ENCODE measurements at regions not wholly inside any gene's neighbourhood (a gene's known extent, or its start where the extent isn't known, plus 50 kb on each side); places are given as distances from the start of the nearest gene placed in this dataset.
A peak's percentile ranks its signal among the peaks of the same experiment; 100 is the strongest.

DNA sequence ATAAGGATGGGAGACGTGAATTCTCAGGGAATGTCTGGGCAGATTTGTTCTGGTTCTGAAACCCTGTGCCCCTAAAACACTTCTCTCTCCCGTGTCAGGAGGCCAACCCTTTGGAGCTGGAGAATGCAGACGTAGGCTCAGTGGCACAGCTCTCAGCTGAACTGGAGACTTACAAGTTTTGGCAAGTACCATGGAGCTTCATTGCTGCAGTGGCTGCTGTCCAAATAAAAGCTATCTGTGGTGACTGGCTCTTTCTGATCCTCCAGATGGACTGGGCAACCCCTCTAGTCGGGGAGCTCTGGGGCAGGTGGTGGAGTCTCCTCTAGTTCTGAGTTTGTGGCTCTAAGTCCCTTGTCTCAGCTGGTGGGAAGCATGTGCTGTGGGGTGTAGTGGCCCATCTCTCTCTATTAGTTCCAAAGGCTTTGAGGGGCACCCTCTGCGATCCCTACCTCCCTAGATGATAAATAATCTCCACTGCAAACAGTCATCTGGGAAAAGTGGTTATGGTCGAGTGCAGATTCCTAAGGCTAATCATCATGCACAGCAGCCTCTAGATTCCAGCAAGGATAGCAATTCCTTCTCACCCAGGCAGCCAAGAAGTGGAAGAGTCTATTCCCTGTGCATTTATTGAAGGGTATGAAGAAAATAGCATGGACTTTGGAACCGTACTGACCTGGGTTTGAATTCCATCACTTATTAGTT lies 204.2 kb upstream of the KLF4 start:
- DNase-seq: no peak

DNA sequence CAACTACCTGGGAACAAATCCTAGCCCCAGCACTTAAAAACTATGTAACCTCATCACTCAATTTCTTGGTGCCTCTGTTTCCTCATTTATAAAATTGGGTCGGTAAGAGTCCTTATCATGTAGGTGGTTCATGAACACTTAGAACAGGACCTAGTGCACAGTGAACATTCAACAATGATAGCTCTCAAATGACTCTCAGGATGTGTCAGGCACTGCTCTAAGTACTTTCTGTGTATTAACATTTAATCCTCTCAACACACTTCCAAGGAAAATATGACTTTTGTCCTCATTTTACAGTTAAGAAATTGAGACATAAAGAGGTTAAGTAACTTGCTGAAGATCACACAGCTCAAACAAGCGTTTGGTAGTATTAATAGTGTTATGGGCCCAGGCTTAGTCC lies 202.1 kb upstream of the KLF4 start:
- DNase-seq: no peak

DNA sequence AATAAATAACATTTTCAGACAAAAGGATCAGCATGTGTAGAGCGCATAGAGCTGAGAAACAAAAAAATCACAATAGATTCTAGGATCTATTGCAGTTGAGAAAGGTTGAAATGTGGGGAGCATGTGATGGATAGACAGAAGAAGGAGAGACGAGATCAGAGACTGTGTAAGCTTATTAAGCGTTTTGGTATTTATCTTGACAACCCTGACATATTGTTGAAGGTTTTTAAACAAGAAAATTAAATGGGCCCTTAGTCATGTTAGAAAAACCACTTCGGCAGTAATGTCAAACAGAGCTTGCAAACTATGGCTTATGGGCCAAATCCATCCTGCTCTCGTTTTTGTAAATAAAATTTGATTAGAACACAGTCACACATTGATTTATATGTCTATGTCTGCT lies 200.5 kb upstream of the KLF4 start:
- no peak for DNase-seq

DNA sequence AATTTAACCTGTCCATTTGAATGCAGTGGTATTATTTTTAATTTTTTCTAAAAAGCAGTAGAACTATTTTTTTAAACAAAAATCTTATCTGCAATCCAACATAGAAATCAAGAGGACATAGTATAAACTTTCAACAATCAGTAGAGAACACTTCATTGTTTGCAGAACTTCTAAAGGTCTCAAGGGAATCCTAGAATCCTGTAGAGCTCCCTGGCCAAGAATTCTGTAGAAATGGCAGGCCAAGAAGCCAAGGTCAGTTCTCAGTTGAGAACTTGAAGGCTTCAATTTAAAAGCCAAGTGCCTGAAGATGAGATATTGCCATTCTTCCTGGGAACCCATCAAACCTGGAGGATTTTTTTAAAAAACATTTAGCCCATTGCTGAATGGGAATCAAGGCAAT lies 199.2 kb upstream of the KLF4 start:
- DNase-seq: no peak

DNA sequence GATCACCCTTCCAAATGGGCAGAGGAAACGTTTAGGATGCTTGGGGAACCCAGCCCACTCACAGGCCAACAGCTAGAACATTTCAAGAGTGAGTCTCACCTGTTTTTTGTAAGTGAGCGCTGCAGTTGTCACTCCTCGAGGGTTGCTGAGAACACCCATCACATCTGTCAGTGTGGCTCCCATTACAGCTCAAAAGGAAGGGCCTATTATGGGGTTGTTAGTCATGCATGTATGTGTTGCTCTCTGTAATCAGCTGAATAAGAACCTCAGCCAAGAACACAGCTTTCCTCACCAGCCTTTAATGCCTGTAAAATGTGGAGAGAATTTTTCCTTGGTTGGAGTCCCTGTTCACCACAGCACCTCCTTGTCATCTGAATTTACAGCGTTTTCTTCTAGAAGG lies 196.3 kb upstream of the KLF4 start:
- DNase-seq: no peak

DNA sequence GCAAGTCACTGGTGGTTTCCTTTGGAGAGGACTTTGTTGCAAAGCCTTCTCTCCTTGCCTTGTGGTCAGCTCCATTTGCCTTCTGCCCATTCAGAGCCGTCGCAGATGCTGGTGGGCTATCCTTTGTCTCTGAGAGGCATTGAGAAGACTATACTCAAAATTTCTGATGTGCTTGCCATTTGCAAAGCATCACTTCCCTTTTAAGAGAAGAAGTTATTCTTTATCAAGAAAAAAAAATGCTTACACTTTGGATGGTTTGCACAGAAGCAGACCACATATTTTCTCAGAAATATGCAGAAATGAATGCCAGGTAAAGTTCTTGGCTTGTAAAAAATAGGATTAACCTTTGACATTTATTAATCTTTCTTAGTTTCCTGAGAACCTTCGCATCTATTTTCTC lies 195.8 kb upstream of the KLF4 start:
- no peak for DNase-seq

- DNase-seq: no peak
Measured at GRCh38 chr9:107684224-107684623, 194.7 kb upstream of the KLF4 start.

GRCh38 chr9:107683566-107683965 lies 194.0 kb upstream of the KLF4 start:
- DNase-seq: peak; percentile 3

- DNase-seq: no peak
Measured at GRCh38 chr9:107681988-107682387, 192.4 kb upstream of the KLF4 start.

- no peak for DNase-seq
Measured at GRCh38 chr9:107675351-107676259, 186.0 kb upstream of the KLF4 start.

GRCh38 chr9:107674721-107675277 lies 185.2 kb upstream of the KLF4 start:
- peak; percentile 39 for DNase-seq

DNA sequence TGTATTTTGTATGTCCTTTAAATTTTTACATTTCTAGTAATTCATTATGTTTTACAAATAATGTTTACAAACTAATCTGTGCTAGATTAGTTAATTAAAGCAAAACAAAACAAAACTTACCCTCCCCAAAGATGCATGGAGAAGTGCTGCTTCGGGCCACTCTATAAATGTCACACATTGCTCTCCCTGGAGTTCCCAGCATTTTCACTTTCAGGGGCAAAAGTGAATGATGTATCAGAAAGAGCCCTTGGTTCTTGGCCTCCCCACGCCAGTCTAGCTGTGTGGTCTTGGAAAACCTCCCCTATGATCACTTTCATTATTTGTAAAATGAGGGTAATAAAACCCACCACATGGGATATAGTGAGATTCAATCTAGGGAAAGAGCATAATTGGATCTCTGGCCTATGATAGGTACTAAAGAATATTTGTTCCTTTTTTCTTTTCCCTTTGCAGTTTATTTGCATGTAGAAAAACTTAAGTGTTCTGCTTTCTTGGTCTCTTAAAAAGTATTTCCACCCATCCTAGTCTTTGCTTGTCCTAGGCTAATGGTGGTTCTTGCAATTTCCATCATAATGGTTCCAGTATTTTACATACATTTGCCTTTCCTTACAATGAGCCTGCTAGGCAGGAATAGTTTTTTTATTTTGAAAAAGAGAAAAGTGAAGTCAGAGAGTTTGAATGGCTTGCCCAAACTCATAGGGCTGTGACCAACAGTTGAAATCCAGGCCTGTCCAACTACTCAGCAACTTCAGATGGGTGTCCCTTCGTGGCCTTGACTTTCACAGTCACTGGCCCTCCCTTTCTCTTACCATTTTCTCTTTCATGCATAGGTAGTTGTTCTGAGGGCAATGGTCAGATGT lies 184.5 kb upstream of the KLF4 start:
- DNase-seq: no peak

DNA sequence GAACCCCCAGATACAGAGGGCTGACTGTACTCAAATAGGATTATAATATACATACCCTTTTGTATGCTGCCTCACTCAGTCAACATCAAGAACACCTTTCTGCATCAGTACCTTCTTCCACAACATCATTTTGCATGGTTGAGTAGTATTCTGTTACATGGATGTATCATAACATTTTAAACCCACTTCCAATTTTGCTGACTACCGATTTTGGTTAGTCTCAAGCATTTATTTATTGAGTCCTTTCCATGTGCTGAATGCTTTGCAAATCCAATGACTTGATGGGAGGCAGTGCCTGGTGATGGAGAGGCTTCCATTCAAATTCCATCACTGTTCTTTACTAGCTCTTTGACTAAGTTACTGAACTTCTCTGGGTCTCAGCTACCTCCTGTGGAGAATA lies 182.0 kb upstream of the KLF4 start:
- DNase-seq: no peak

DNA sequence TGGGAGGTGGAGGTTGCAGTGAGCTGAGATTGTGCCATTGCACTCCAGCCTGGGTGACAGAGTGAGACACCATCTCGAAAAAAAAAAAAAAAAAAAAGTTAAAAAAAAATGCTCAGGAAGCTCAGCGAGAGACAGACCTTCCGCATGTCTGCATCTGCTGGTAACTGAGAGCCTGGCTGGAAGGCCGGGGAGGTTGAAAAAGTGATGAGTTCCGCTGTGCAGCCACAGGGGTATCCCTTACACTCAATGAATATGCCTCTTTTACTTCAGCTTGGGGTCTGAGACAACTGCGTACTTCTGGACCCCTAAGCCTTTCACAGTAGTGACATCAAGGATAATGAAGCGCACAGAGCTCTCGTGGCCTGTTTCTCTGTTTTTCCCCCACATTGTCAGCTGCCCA lies 179.9 kb upstream of the KLF4 start:
- no peak for DNase-seq

DNA sequence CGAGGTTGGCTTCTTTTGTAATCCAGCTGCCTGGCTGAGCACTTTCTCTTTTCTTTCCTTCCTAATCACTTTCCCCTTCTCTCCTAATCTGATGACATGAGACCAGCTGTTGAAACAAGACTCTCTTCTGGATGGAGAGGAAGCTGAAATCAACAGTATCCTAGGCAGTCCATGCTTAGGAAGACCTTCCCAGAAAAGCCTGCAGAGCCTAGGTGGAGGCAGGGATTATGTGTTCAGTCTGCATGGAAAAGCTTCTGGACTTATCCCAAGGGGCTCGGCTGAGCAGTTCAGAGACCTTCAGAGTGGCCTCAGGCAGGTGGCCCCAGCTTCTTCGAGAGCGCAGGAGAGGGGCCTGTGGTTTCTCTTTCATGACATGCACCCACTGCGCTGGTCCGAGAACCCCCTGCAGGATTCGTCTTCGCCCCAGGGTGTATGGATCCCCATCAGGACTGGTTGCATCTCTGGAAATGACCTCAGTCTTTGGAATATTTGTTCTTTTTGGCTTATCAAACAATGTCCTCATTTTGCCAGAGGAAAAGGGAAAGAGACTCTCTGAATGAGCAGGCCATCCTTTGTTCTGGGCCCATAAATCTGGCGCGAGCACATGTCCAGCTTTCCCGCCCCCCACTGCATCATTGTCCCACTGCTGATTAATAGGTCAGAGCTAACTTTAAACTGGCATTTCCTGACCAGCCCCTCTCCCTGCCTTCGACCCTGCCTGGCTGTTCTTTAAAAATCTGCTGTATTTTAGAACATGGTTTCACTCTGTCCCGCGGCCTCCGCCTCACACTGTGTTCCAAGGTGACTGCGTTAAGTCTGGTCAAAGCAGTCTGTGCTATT lies 177.9 kb upstream of the KLF4 start:
- no peak for DNase-seq

DNA sequence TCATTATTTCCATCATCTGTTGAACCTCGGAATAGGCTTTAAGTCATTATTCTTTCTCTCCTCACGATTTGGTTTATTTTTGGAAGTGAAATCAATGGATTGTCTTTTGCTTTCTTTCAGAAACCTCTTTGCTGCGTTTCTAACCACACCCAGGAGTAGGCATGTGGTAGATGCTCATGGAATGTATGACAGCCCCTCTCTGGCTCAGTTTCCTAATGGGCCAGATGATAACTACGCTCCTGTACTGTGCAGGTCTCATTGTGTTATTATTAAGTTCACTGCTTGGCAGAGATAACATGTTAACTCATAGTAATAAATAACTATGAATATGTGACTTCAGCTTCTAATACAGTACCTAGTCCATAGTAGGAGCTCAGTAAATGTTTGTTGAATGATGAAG lies 175.5 kb upstream of the KLF4 start:
- DNase-seq: no peak

DNA sequence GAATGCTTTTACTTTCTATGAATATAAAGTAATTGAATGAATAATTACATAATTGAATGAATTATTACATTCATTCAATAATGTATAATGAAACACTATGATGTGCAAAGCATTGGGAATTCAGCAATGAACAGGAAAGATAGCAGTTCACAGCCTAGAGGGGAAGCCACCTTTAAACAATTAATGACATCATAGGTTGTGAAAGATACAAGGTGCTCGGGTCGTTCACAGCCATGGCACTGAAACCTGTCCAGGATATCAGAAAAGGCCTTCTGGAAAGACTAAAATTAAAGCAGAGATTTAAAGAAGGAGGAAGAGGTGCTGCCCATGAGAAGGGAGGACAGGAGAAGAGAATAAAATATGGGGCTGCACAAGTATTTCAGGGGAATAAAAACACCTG lies 171.4 kb upstream of the KLF4 start:
- no peak for DNase-seq

DNA sequence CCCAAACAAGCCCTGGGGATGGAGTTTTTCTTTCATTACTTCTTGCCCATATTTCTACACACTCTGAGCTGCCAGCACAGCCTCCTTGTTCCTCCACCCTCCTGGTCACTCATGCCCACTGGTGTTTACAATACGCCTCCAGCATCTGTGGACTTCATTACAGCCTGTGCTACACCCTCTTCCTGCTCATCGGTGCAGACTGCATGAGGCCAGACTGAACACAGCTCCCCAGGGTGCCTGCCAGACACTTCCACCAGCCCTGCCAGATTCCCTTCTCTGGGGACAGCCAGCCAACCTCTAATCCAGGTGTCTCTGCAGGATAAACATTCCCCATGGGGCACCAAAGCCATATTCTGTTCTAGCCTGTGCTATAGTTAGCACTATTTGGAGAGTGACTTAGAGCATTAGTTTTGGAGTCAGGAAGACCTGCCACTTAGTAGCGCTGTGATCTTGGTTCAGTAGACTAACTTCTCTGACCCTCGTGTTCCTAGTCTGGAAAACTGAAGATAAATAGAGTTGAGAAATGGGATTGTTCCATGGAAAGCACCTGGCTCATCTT lies 163.8 kb upstream of the KLF4 start:
- DNase-seq: no peak

DNA sequence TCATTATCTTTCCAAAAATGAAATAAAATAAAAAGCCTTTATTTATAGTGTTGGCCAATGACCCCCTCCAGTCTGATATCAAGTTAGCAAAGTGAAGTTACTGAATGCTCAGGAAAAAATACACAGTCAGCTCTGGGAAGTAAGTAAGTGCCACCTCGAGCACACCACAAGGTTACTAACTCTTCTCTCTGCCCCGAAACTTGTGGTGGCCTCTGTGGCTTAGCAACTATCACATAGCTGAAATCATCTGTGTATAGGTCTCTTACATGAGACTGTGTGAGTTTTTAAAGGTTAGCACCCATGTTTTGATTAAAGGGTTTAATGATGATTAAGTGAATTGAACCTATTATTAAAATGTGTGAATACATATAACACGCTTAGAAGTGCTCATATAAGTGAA lies 161.4 kb upstream of the KLF4 start:
- DNase-seq: no peak

- no peak for DNase-seq
Measured at GRCh38 chr9:107650321-107650720, 160.8 kb upstream of the KLF4 start.

GRCh38 chr9:107648153-107648715 lies 158.7 kb upstream of the KLF4 start:
- DNase-seq: no peak

- DNase-seq: no peak
Measured at GRCh38 chr9:107647611-107648010, 158.0 kb upstream of the KLF4 start.
